Suprapubic skin (tissue), 4 donors: ENCODE measurements at regions not wholly inside any gene's neighbourhood (a gene's known extent, or its start where the extent isn't known, plus 50 kb on each side); places are given as distances from the start of the nearest gene placed in this dataset.

ENCODE experiments used
- DNase-seq, 2 donors: peaks; one replicate each; pipeline ENCODE4 v3.0.0-alpha.2; 2019; ENCODE audit warnings: low spot score in 2 of 2
- H3K27ac ChIP-seq: fragments of 200-600 bp; sonication (generic); one replicate; pipeline ENCODE4 v1.5.1; 2019
- H3K27me3 ChIP-seq: fragments of 200-600 bp; sonication (generic); one replicate; pipeline ENCODE4 v1.5.1; 2019
- H3K36me3 ChIP-seq: fragments of 200-600 bp; sonication (generic); one replicate; pipeline ENCODE4 v1.5.1; 2019
- H3K4me1 ChIP-seq: fragments of 200-600 bp; sonication (generic); one replicate; pipeline ENCODE4 v1.5.1; 2019
- H3K4me3 ChIP-seq: fragments of 200-600 bp; sonication (generic); one replicate; pipeline ENCODE4 v1.5.1; 2019; ENCODE audit warnings: mild to moderate bottlenecking
- H3K9me3 ChIP-seq: fragments of 200-600 bp; sonication (generic); one replicate; pipeline ENCODE4 v1.5.1; 2019
- EP300 ChIP-seq: sonication (generic); formaldehyde crosslinking; IDR thresholded peaks from one replicate; pipeline ENCODE4 v1.6.1; 2017; ENCODE audit warnings: antibody characterized with exemption
- POLR2A ChIP-seq, 2 donors: fragments of 450-650 bp; IDR thresholded peaks; one replicate each; pipeline ENCODE4 v1.6.1; 2017; ENCODE audit warnings: antibody characterized with exemption in 2 of 2, mild to moderate bottlenecking in 2 of 2, moderate library complexity in 2 of 2
- POLR2AphosphoS5 ChIP-seq, 3 donors: sonication (generic); formaldehyde crosslinking; IDR thresholded peaks; one replicate each; pipeline ENCODE4 v1.6.1; 2017; ENCODE audit warnings: antibody characterized with exemption in 3 of 3
- WGBS: methylation state at CpG from one replicate; pipeline ENCODE4 v1.1.5; 2018; 5-methylcytosine and 5-hydroxymethylcytosine counted together
- TF ChIP-seq, protein P1 (sequence below), 2 donors: fragments of 200-600 bp in 1 of 2; fragments of 450-650 bp in 1 of 2; sonication (generic) in 1 of 2; IDR thresholded peaks; one replicate each; pipeline ENCODE4 v1.5.1; 2016 to 2019; ENCODE audit warnings: antibody characterized with exemption in 2 of 2, mild to moderate bottlenecking in 1 of 2, moderate library complexity in 1 of 2

DNA sequence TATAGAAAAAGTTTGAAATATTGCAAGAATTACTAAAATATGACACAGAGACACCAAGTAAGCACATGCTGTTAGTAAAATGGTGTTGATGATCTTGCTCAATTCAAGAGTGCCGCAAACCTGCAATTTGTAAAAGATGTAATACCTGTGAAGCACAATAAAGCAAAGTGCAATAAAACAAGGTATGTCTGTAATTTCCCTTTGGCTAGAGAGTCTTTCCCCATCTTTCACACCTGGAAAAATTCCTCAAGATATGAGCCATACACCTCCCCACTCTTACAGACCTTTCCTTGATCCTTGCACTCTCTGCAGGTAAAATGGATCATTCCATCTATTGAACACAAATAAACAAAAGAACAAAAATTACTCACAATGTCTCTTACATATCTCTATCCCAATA lies 597.8 kb downstream of the EFNA5 start:
- H3K27ac ChIP-seq, result no peak overlapping the region
- H3K4me1 ChIP-seq, result no peaks in the 10 kb centered on the region
- TF ChIP-seq, protein P1, sequence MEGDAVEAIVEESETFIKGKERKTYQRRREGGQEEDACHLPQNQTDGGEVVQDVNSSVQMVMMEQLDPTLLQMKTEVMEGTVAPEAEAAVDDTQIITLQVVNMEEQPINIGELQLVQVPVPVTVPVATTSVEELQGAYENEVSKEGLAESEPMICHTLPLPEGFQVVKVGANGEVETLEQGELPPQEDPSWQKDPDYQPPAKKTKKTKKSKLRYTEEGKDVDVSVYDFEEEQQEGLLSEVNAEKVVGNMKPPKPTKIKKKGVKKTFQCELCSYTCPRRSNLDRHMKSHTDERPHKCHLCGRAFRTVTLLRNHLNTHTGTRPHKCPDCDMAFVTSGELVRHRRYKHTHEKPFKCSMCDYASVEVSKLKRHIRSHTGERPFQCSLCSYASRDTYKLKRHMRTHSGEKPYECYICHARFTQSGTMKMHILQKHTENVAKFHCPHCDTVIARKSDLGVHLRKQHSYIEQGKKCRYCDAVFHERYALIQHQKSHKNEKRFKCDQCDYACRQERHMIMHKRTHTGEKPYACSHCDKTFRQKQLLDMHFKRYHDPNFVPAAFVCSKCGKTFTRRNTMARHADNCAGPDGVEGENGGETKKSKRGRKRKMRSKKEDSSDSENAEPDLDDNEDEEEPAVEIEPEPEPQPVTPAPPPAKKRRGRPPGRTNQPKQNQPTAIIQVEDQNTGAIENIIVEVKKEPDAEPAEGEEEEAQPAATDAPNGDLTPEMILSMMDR (IDR thresholded peaks at IDR 0.05), result no peak
- TF ChIP-seq POLR2AphosphoS5 (IDR thresholded peaks at IDR 0.05), result no peak
- no peak for TF ChIP-seq POLR2A (IDR thresholded peaks at IDR 0.05)
- no peak for TF ChIP-seq EP300
- no peaks in the 10 kb centered on the region for H3K36me3 ChIP-seq
- DNase-seq, result no peak
- H3K9me3 ChIP-seq, result no peaks in the 10 kb centered on the region
- 87% methylated on average over 1 of the region's 1 CpG for WGBS
- H3K27me3 ChIP-seq, result no peaks in the 10 kb centered on the region
- H3K4me3 ChIP-seq, result no peak overlapping the region

DNA sequence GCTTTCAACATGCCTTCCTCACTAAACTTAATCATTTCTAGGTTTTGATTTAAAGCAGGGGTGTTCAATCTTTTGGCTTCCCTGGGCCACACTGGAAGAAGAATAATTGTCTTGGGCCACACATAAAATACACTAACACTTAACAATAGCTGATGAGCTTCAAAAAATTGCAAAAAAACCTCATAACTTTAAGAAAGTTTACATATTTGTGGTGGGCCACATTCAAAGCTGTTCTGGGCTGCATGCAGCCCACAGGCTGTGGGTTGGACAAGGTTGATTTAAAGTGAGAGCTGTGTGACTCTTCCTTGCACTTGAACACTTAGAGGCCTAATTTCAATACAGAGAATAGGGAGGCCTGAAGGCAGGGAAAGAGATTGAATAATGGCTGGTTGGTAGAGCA lies 598.3 kb downstream of the EFNA5 start:
- no peak overlapping the region for H3K4me3 ChIP-seq
- H3K9me3 ChIP-seq, result no peaks in the 10 kb centered on the region
- H3K36me3 ChIP-seq, result no peaks in the 10 kb centered on the region
- DNase-seq, result no peak
- no peaks in the 10 kb centered on the region for H3K4me1 ChIP-seq
- no peak overlapping the region for H3K27ac ChIP-seq
- H3K27me3 ChIP-seq, result no peaks in the 10 kb centered on the region
- TF ChIP-seq EP300 (no peak), POLR2AphosphoS5 (IDR thresholded peaks at IDR 0.05) (no peak), POLR2A (IDR thresholded peaks at IDR 0.05) (no peak)

DNA sequence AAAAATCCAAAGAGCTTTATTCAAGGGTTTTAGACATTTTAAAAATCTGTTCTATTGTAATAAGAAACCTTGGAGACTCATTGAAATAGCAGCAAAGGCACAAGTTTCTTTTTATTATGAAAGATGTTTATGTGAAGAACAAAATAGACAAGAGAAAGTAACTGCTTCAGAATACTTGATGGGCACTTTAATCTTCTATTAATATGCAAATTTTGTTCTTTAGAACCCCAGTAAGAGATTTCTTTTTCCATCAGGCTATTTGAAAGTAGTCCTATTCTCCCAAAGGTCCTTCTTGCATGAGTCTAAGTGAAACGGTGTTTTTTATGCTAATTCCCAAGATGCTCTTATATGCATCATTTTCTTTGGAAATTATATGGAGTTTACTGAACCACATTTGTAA lies 602.0 kb downstream of the EFNA5 start:
- 41% methylated on average over 1 of the region's 1 CpG for WGBS
- Histone ChIP-seq H3K9me3 (no peaks in the 10 kb centered on the region), H3K4me3 (no peak overlapping the region), H3K27me3 (no peaks in the 10 kb centered on the region), H3K36me3 (no peaks in the 10 kb centered on the region), H3K27ac (no peak overlapping the region), H3K4me1 (no peaks in the 10 kb centered on the region)
- TF ChIP-seq POLR2AphosphoS5 (IDR thresholded peaks at IDR 0.05) (no peak), POLR2A (IDR thresholded peaks at IDR 0.05) (no peak), EP300 (no peak)
- TF ChIP-seq, protein P1 (IDR thresholded peaks at IDR 0.05), result no peak
- DNase-seq, result no peak

DNA sequence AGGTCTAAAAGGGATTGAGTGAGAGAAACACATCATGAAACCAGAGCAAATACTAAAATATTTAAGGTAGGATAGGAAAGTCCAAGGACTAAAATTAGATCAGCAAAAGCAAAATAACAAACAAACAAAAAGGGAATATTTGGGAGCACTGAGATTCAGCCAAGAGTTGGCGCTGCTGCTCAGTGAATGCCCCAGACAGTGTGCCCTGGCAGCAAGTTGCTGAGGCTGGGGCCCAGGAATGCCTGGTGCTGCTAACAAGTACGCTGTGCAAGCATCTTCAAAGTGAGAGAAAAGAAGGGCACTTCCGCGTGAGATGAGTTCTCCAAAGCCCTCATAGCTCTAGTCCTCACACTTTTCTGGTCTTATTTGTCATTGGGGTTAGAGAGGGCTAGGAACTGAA lies 603.3 kb downstream of the EFNA5 start:
- Histone ChIP-seq H3K27me3 (no peaks in the 10 kb centered on the region), H3K27ac (no peak overlapping the region), H3K36me3 (no peaks in the 10 kb centered on the region), H3K4me1 (no peaks in the 10 kb centered on the region), H3K4me3 (no peak overlapping the region), H3K9me3 (no peaks in the 10 kb centered on the region)
- TF ChIP-seq POLR2A (IDR thresholded peaks at IDR 0.05) (no peak), EP300 (no peak)
- TF ChIP-seq, protein P1 (IDR thresholded peaks at IDR 0.05), result no peak
- DNase-seq, result no peak
- WGBS, result 74% methylated on average over 4 of the region's 4 CpGs

DNA sequence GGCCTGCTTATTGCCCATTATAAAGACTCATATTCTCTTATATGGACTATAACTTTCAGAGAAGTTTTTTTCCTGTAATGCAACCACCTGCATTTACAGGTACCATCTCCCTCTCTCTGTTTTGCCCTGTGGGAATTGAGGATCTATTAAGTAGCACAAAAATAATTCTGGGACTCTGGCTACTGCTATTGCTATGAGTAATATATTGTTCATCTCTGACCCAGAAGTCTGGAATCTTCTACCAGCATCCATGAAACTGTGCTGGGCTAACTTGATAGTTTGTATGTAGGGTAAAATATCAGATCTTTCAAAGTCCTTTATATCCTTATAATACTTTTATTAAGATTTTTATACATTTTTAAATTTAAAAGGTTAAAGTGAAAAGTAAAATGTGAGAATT lies 607.2 kb downstream of the EFNA5 start:
- TF ChIP-seq EP300, result no peak
- TF ChIP-seq, protein P1 (IDR thresholded peaks at IDR 0.05), result no peak
- H3K36me3 ChIP-seq, result no peaks in the 10 kb centered on the region
- no peak overlapping the region for H3K27ac ChIP-seq
- H3K9me3 ChIP-seq, result no peaks in the 10 kb centered on the region
- H3K4me1 ChIP-seq, result no peaks in the 10 kb centered on the region
- no peak overlapping the region for H3K4me3 ChIP-seq
- DNase-seq, result no peak
- H3K27me3 ChIP-seq, result no peaks in the 10 kb centered on the region

DNA sequence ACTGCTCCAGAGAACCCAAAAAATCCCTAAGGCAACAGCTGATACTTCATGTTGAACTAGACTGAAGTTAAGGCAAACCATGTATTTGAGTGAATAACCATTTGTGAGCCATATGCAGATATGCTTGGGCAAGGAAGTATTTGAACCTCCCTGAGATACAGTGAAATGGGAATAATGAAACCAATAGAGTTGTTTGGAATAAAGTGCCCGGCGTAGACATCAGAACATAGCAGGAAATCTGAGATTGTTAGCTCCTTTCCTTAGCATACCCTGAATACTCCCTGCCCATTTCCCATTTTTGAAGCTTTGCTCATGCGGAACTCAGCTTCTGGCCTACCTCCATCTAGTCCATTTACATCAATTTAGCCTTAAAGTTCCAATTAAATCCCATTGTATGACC lies 611.9 kb downstream of the EFNA5 start:
- Histone ChIP-seq H3K27ac (no peak overlapping the region), H3K9me3 (no peaks in the 10 kb centered on the region), H3K36me3 (no peaks in the 10 kb centered on the region), H3K27me3 (no peaks in the 10 kb centered on the region), H3K4me1 (no peaks in the 10 kb centered on the region), H3K4me3 (no peak overlapping the region)
- WGBS, result 56% methylated on average over 3 of the region's 3 CpGs
- no peak for DNase-seq
- no peak for TF ChIP-seq EP300
- TF ChIP-seq, protein P1 (IDR thresholded peaks at IDR 0.05), result no peak
- TF ChIP-seq POLR2A (IDR thresholded peaks at IDR 0.05), result no peak
- TF ChIP-seq POLR2AphosphoS5 (IDR thresholded peaks at IDR 0.05), result no peak
